B cell (primary cell): ENCODE measurements at regions not wholly inside any gene's neighbourhood (a gene's known extent, or its start where the extent isn't known, plus 50 kb on each side); places are given as distances from the start of the nearest gene placed in this dataset.

Experiments
- ATAC-seq: fragments of 200-7000 bp; cut with Tn5 transposase; one replicate; pipeline ENCODE4 v1.10.0; 2021; ENCODE audit warnings: low read depth, mild to moderate bottlenecking, moderate number of reproducible peaks, moderate library complexity
- CTCF ChIA-PET: fragments of 350-600 bp; sonication (Branson Sonifier 250); formaldehyde crosslinking; loops from one replicate; lab custom pipeline; 2021; ENCODE audit warnings: antibody characterized with exemption, inconsistent platforms; lab: Charles Lee
- POLR2A ChIA-PET: fragments of 350-600 bp; sonication (Branson Sonifier 250); formaldehyde crosslinking; loops from one replicate; lab custom pipeline; 2021; ENCODE audit warnings: antibody characterized with exemption; lab: Charles Lee
- DNase-seq: peaks from one replicate; pipeline ENCODE4 v3.0.0; 2013
- H2AFZ ChIP-seq: 2 replicates; pipeline ENCODE4 v1.6.1; 2012; ENCODE audit warnings: mild to moderate bottlenecking, low read depth, low read length; ENCODE audit not compliant: insufficient read depth, poor library complexity, severe bottlenecking
- H3K27ac ChIP-seq, 2 donors: 1 replicate in 1 of 2; 2 replicates in 1 of 2; pipeline ENCODE4 v1.5.1; 2012 to 2013; ENCODE audit warnings: low read length in 2 of 2, mild to moderate bottlenecking in 2 of 2, moderate library complexity in 1 of 2
- H3K27me3 ChIP-seq, 4 experiments: fragments of 200-600 bp in 1 of 4; sonication (generic) in 1 of 4; replicated peaks in 1 of 4; 1 replicate in 2 of 4; 2 replicates in 2 of 4; pipeline versions ENCODE4 v1.6.1 to v1.7.0; 2013 to 2016; ENCODE audit warnings: low read length in 3 of 4, mild to moderate bottlenecking in 2 of 4, mixed read lengths in 1 of 4, moderate library complexity in 1 of 4; ENCODE audit not compliant: insufficient read depth in 4 of 4, control insufficient read depth in 3 of 4; ENCODE audit errors: control extremely low read depth in 1 of 4
- H3K36me3 ChIP-seq, 2 experiments: replicated peaks in 1 of 2; 1 replicate in 1 of 2; 2 replicates in 1 of 2; pipeline versions ENCODE4 v1.6.1 to v1.7.1; 2013; ENCODE audit warnings: low read length in 1 of 2; ENCODE audit not compliant: insufficient read depth in 2 of 2, control insufficient read depth in 1 of 2; ENCODE audit errors: control extremely low read depth in 1 of 2, extremely low read depth in 1 of 2
- H3K4me1 ChIP-seq, 2 donors: fragments of 200-600 bp in 1 of 2; sonication (generic) in 1 of 2; 1 replicate in 1 of 2; 2 replicates in 1 of 2; pipeline versions ENCODE4 v1.5.1 to v1.6.1; 2013 to 2017; ENCODE audit warnings: low read length in 2 of 2; ENCODE audit not compliant: control insufficient read depth in 2 of 2, insufficient read depth in 2 of 2
- H3K4me2 ChIP-seq: replicated peaks from 2 replicates; pipeline ENCODE3; 2012; ENCODE audit warnings: mild to moderate bottlenecking, low read depth, low read length; ENCODE audit not compliant: poor library complexity, severe bottlenecking
- H3K4me3 ChIP-seq, 5 experiments: fragments of 200-600 bp in 1 of 5; sonication (generic) in 1 of 5; 1 replicate in 3 of 5; 2 replicates in 2 of 5; pipeline versions ENCODE4 v1.5.1 to v1.7.0; 2011 to 2016; ENCODE audit warnings: low read length in 4 of 5, mild to moderate bottlenecking in 4 of 5, low read depth in 2 of 5, control low read depth in 1 of 5, moderate library complexity in 1 of 5; ENCODE audit not compliant: insufficient read depth in 1 of 5; ENCODE audit errors: control extremely low read depth in 1 of 5, extremely low read depth in 1 of 5
- H3K79me2 ChIP-seq: fragments of 200-600 bp; sonication (generic); one replicate; pipeline ENCODE4 v1.6.0; 2016; ENCODE audit warnings: low read length; ENCODE audit not compliant: control insufficient read depth, insufficient read depth
- H3K9ac ChIP-seq: fragments of 200-600 bp; sonication (generic); 2 replicates; pipeline ENCODE4 v1.6.1; 2017; ENCODE audit warnings: mild to moderate bottlenecking, low read length, moderate library complexity
- H3K9me3 ChIP-seq, 3 donors: one replicate each; pipeline versions ENCODE4 v1.6.1 to v1.7.1; 2013; ENCODE audit warnings: low read length in 2 of 3; ENCODE audit not compliant: control insufficient read depth in 2 of 3, insufficient read depth in 1 of 3; ENCODE audit errors: control extremely low read depth in 1 of 3
- H4K20me1 ChIP-seq: 2 replicates; pipeline ENCODE4 v1.6.0; 2012; ENCODE audit warnings: mild to moderate bottlenecking, low read length; ENCODE audit not compliant: insufficient read depth, control insufficient read depth, poor library complexity, severe bottlenecking
- H3K27ac Mint-ChIP-seq: one replicate; pipeline ENCODE4 v1.8.0; 2021; ENCODE audit warnings: mixed read lengths
- H3K27me3 Mint-ChIP-seq: one replicate; pipeline ENCODE4 v1.8.0; 2021; ENCODE audit warnings: mixed read lengths
- H3K4me1 Mint-ChIP-seq: one replicate; pipeline ENCODE4 v1.8.0; 2021; ENCODE audit warnings: mixed read lengths
- H3K4me3 Mint-ChIP-seq: one replicate; pipeline ENCODE4 v1.8.0; 2021; ENCODE audit warnings: mixed read lengths
- H3K9me3 Mint-ChIP-seq: one replicate; pipeline ENCODE4 v1.8.0; 2022; ENCODE audit warnings: mixed read lengths; ENCODE audit not compliant: insufficient read depth
- CTCF ChIP-seq: fragments of 200-600 bp; IDR thresholded peaks from one replicate; pipeline ENCODE4 v1.8.0; 2022; ENCODE audit warnings: antibody characterized with exemption, mild to moderate bottlenecking
- EZH2 ChIP-seq: IDR thresholded peaks from 2 replicates; pipeline ENCODE4 v1.6.1; 2012; ENCODE audit warnings: borderline replicate concordance, low read depth, mild to moderate bottlenecking, moderate library complexity, low read length; ENCODE audit not compliant: insufficient read depth, poor library complexity, severe bottlenecking
- WGBS: methylation state at CpG from one replicate; pipeline ENCODE4 v1.1.5; 2013; ENCODE audit warnings: missing lambda C conversion rate; ENCODE audit not compliant: insufficient coverage; 5-methylcytosine and 5-hydroxymethylcytosine counted together
- intact Hi-C: fragments of 100-400 bp; cut with micrococcal nuclease; formaldehyde crosslinking; loops from one replicate; pipeline ENCODE4 v1.10.0; 2022

- ATAC-seq (no peak), DNase-seq (no peak)
- no peak for TF ChIP-seq EZH2
- Histone ChIP-seq H3K27ac (no peak overlapping the region), H4K20me1 (no peaks in the 10 kb centered on the region), H3K9me3 (no peaks in the 10 kb centered on the region), H3K4me1 (no peaks in the 10 kb centered on the region), H3K4me3 (no peak overlapping the region), H2AFZ (no peak overlapping the region), H3K4me2 (no peak overlapping the region), H3K36me3 (no peaks in the 10 kb centered on the region), H3K79me2 (no peaks in the 10 kb centered on the region), H3K9ac (no peak overlapping the region), H3K27me3 (no peaks in the 10 kb centered on the region)
- POLR2A ChIA-PET: no interaction called here
- intact Hi-C loops: no loop called here
- no peak overlapping the region for H3K27ac Mint-ChIP-seq
- CTCF ChIA-PET: no interaction called here
- peaks cover 20% of the 10 kb centered on the region for H3K27me3 Mint-ChIP-seq
- H3K4me1 Mint-ChIP-seq: no peaks in the 10 kb centered on the region
- WGBS: no CpG with 5 or more reads among the region's 1 CpG
- H3K9me3 Mint-ChIP-seq: peaks cover 5% of the 10 kb centered on the region
- no peak overlapping the region for H3K4me3 Mint-ChIP-seq
These were observed 75.2 kb upstream of the NFIB start for GRCh38 chr9:14389146-14389545.

DNA sequence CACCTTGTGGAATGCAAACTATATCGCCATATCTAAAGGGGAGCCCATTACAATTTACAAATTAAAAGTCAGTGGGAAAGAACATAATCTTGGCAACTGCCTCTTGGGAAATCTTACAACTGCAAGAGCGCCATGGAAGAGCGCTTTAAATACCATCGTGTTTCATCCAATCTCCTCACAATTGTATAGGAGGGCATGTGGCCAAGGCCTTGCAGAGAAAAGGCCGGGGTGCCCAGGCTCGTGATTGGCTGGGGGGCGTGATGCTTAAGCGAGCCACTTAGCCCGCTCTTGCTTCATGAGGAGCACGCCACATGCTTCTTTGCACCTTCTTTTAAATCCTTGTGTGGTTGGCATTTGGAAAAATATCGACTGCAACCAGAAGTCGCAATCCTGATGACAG, 69.8 kb upstream of the NFIB start:
- Histone ChIP-seq H3K9me3 (no peaks in the 10 kb centered on the region), H3K27ac (no peak overlapping the region), H2AFZ (no peak overlapping the region), H3K4me2 (no peak overlapping the region), H3K27me3 (no peaks in the 10 kb centered on the region), H3K4me3 (no peak overlapping the region), H3K4me1 (no peaks in the 10 kb centered on the region), H4K20me1 (no peaks in the 10 kb centered on the region), H3K9ac (no peak overlapping the region), H3K36me3 (no peaks in the 10 kb centered on the region), H3K79me2 (no peaks in the 10 kb centered on the region)
- DNase-seq (no peak), ATAC-seq (no peak)
- 93% methylated on average over 11 of the region's 12 CpGs for WGBS
- POLR2A ChIA-PET: no interaction called here
- H3K27me3 Mint-ChIP-seq: peaks cover 23% of the 10 kb centered on the region
- CTCF ChIA-PET: no interaction called here
- H3K9me3 Mint-ChIP-seq: no peaks in the 10 kb centered on the region
- H3K4me1 Mint-ChIP-seq: no peaks in the 10 kb centered on the region
- intact Hi-C loops: no loop called here
- TF ChIP-seq EZH2 (no peak), CTCF (no peak)
- no peak overlapping the region for H3K27ac Mint-ChIP-seq
- no peak overlapping the region for H3K4me3 Mint-ChIP-seq
